GM12878 (cell line): ENCODE measurements at regions not wholly inside any gene's neighbourhood (a gene's known extent, or its start where the extent isn't known, plus 50 kb on each side); places are given as distances from the start of the nearest gene placed in this dataset.

Experiments used
- CTCF ChIP-seq, 3 experiments: IDR thresholded peaks in 2 of 3; conservative IDR thresholded peaks in 1 of 3; 2 replicates each; pipeline ENCODE4 v1.5.1; 2011; ENCODE audit warnings: low read depth in 3 of 3, low read length in 3 of 3, mild to moderate bottlenecking in 3 of 3, control low read depth in 2 of 3, moderate library complexity in 2 of 3, inconsistent platforms in 1 of 3, mixed read lengths in 1 of 3; ENCODE audit not compliant: control insufficient read depth in 2 of 3, insufficient read depth in 1 of 3; ENCODE audit errors: extremely low read depth in 1 of 3
- RFX5 ChIP-seq: IDR thresholded peaks from 2 replicates; pipeline ENCODE4 v1.6.1; 2011; ENCODE audit warnings: low read depth, low read length, improper control_type of control experiment
- SMC3 ChIP-seq: IDR thresholded peaks from 2 replicates; pipeline ENCODE4 v1.6.1; 2011; ENCODE audit warnings: low read length, improper control_type of control experiment, borderline replicate concordance

GRCh38 chr15:98282656-98283332, 322.3 kb downstream of the ARRDC4 start:
- TF ChIP-seq SMC3, result no peak
- TF ChIP-seq CTCF (IDR thresholded peaks at IDR 0.05 in 2 of 3, conservative IDR thresholded peaks at IDR 0.05 in 1 of 3; ENCODE audit: control insufficient read depth in 2 of 3, extremely low read depth in 1 of 3, insufficient read depth in 1 of 3, low read depth in 3 of 3, low read length in 3 of 3), result no peak
- TF ChIP-seq RFX5, result no peak
